Dendritic cell treated with granulocyte-macrophage colony-stimulating factor and Interleukin-4, amounts not matched to agents 40 ng/mL and 50 ng/mL, for 4 days (primary cell): ENCODE measurements at regions not wholly inside any gene's neighbourhood (a gene's known extent, or its start where the extent isn't known, plus 50 kb on each side); places are given as distances from the start of the nearest gene placed in this dataset.

Source experiments
- H3K27ac Mint-ChIP-seq: one replicate; pipeline ENCODE4 v1.8.0; 2022; ENCODE audit warnings: mild to moderate bottlenecking, mixed read lengths
- H3K27me3 Mint-ChIP-seq: one replicate; pipeline ENCODE4 v1.8.0; 2022; ENCODE audit warnings: mild to moderate bottlenecking, mixed read lengths
- H3K36me3 Mint-ChIP-seq: one replicate; pipeline ENCODE4 v1.8.0; 2022; ENCODE audit warnings: low read depth, mixed read lengths
- H3K4me1 Mint-ChIP-seq: one replicate; pipeline ENCODE4 v1.8.0; 2022; ENCODE audit warnings: low read depth, mixed read lengths
- H3K4me3 Mint-ChIP-seq: one replicate; pipeline ENCODE4 v1.8.0; 2022; ENCODE audit warnings: mild to moderate bottlenecking, moderate library complexity, mixed read lengths
- H3K9me3 Mint-ChIP-seq: one replicate; pipeline ENCODE4 v1.8.0; 2022; ENCODE audit warnings: mixed read lengths
- intact Hi-C: fragments of 100-400 bp; cut with micrococcal nuclease; formaldehyde crosslinking; loops from one replicate; pipeline ENCODE4 v1.15.0; 2022

- Mint-ChIP-seq H3K27ac (no peak overlapping the region), H3K4me1 (peaks cover 5% of the 10 kb centered on the region), H3K27me3 (no peaks in the 10 kb centered on the region), H3K4me3 (no peak overlapping the region), H3K9me3 (no peaks in the 10 kb centered on the region), H3K36me3 (no peaks in the 10 kb centered on the region)
- intact Hi-C loops = no loop called here
These were observed 211.3 kb downstream of the GPD2 start for GRCh38 chr2:156647377-156648010.

- H3K27ac Mint-ChIP-seq = no peak overlapping the region
- no peak overlapping the region for H3K4me3 Mint-ChIP-seq
- no peaks in the 10 kb centered on the region for H3K36me3 Mint-ChIP-seq
- intact Hi-C loops = no loop called here
- no peaks in the 10 kb centered on the region for H3K9me3 Mint-ChIP-seq
- peaks cover 6% of the 10 kb centered on the region for H3K4me1 Mint-ChIP-seq
- H3K27me3 Mint-ChIP-seq = no peaks in the 10 kb centered on the region
These were observed 212.3 kb downstream of the GPD2 start for GRCh38 chr2:156648522-156648921.

- Mint-ChIP-seq H3K36me3 (no peaks in the 10 kb centered on the region), H3K9me3 (no peaks in the 10 kb centered on the region), H3K27me3 (no peaks in the 10 kb centered on the region), H3K4me1 (peaks cover 6% of the 10 kb centered on the region), H3K4me3 (no peak overlapping the region), H3K27ac (no peak overlapping the region)
- intact Hi-C loops = no loop called here
These were observed 213.4 kb downstream of the GPD2 start for GRCh38 chr2:156649596-156649995.

- intact Hi-C loops = no loop called here
- no peaks in the 10 kb centered on the region for H3K36me3 Mint-ChIP-seq
- no peaks in the 10 kb centered on the region for H3K27me3 Mint-ChIP-seq
- peaks cover 8% of the 10 kb centered on the region for H3K4me1 Mint-ChIP-seq
- no peak overlapping the region for H3K27ac Mint-ChIP-seq
- no peaks in the 10 kb centered on the region for H3K9me3 Mint-ChIP-seq
- no peak overlapping the region for H3K4me3 Mint-ChIP-seq
These were observed 216.5 kb downstream of the GPD2 start for GRCh38 chr2:156652691-156653090.

- no peak overlapping the region for H3K27ac Mint-ChIP-seq
- no peaks in the 10 kb centered on the region for H3K9me3 Mint-ChIP-seq
- intact Hi-C loops = no loop called here
- H3K36me3 Mint-ChIP-seq = no peaks in the 10 kb centered on the region
- no peaks in the 10 kb centered on the region for H3K27me3 Mint-ChIP-seq
- H3K4me1 Mint-ChIP-seq = peaks cover 13% of the 10 kb centered on the region
- no peak overlapping the region for H3K4me3 Mint-ChIP-seq
These were observed 217.5 kb downstream of the GPD2 start for GRCh38 chr2:156653675-156654074.

- H3K36me3 Mint-ChIP-seq = no peaks in the 10 kb centered on the region
- peaks cover 8% of the 10 kb centered on the region for H3K4me1 Mint-ChIP-seq
- H3K4me3 Mint-ChIP-seq = no peak overlapping the region
- H3K27ac Mint-ChIP-seq = no peak overlapping the region
- H3K9me3 Mint-ChIP-seq = peaks cover 9% of the 10 kb centered on the region
- H3K27me3 Mint-ChIP-seq = no peaks in the 10 kb centered on the region
- intact Hi-C loops = no loop called here
These were observed 221.6 kb downstream of the GPD2 start for GRCh38 chr2:156657809-156658208.

GRCh38 chr2:156659694-156660093, 223.5 kb downstream of the GPD2 start:
- Mint-ChIP-seq H3K27me3 (no peaks in the 10 kb centered on the region), H3K4me3 (no peak overlapping the region), H3K9me3 (peaks cover 9% of the 10 kb centered on the region), H3K27ac (no peak overlapping the region), H3K36me3 (no peaks in the 10 kb centered on the region), H3K4me1 (peaks cover 8% of the 10 kb centered on the region)
- intact Hi-C loops = no loop called here

GRCh38 chr2:156663757-156664409, 227.7 kb downstream of the GPD2 start:
- Mint-ChIP-seq H3K4me3 (no peak overlapping the region), H3K4me1 (no peaks in the 10 kb centered on the region), H3K27ac (no peak overlapping the region), H3K36me3 (no peaks in the 10 kb centered on the region), H3K9me3 (peaks cover 19% of the 10 kb centered on the region), H3K27me3 (peaks cover 3% of the 10 kb centered on the region)
- intact Hi-C loops = no loop called here

- H3K4me3 Mint-ChIP-seq = no peak overlapping the region
- no peaks in the 10 kb centered on the region for H3K4me1 Mint-ChIP-seq
- no peak overlapping the region for H3K27ac Mint-ChIP-seq
- peaks cover 3% of the 10 kb centered on the region for H3K27me3 Mint-ChIP-seq
- no peaks in the 10 kb centered on the region for H3K36me3 Mint-ChIP-seq
- peaks cover 21% of the 10 kb centered on the region for H3K9me3 Mint-ChIP-seq
- intact Hi-C loops = no loop called here
These were observed 230.1 kb downstream of the GPD2 start for GRCh38 chr2:156666130-156666785.

GRCh38 chr2:156670104-156670503, 233.9 kb downstream of the GPD2 start:
- intact Hi-C loops = no loop called here
- Mint-ChIP-seq H3K36me3 (no peaks in the 10 kb centered on the region), H3K4me3 (no peak overlapping the region), H3K27ac (no peak overlapping the region), H3K27me3 (peaks cover 3% of the 10 kb centered on the region), H3K4me1 (no peaks in the 10 kb centered on the region), H3K9me3 (peaks cover 12% of the 10 kb centered on the region)

- no peak overlapping the region for H3K4me3 Mint-ChIP-seq
- peaks cover 12% of the 10 kb centered on the region for H3K9me3 Mint-ChIP-seq
- H3K27ac Mint-ChIP-seq = no peak overlapping the region
- no peaks in the 10 kb centered on the region for H3K36me3 Mint-ChIP-seq
- intact Hi-C loops = no loop called here
- H3K27me3 Mint-ChIP-seq = no peaks in the 10 kb centered on the region
- H3K4me1 Mint-ChIP-seq = no peaks in the 10 kb centered on the region
These were observed 235.7 kb downstream of the GPD2 start for GRCh38 chr2:156671706-156672361.

GRCh38 chr2:156672556-156673332, 236.6 kb downstream of the GPD2 start:
- H3K4me3 Mint-ChIP-seq = no peak overlapping the region
- intact Hi-C loops = no loop called here
- no peaks in the 10 kb centered on the region for H3K36me3 Mint-ChIP-seq
- H3K27ac Mint-ChIP-seq = no peak overlapping the region
- H3K4me1 Mint-ChIP-seq = no peaks in the 10 kb centered on the region
- H3K9me3 Mint-ChIP-seq = peaks cover 12% of the 10 kb centered on the region
- H3K27me3 Mint-ChIP-seq = no peaks in the 10 kb centered on the region

- H3K4me1 Mint-ChIP-seq = no peaks in the 10 kb centered on the region
- no peak overlapping the region for H3K4me3 Mint-ChIP-seq
- intact Hi-C loops = no loop called here
- H3K9me3 Mint-ChIP-seq = peaks cover 8% of the 10 kb centered on the region
- no peaks in the 10 kb centered on the region for H3K36me3 Mint-ChIP-seq
- no peak overlapping the region for H3K27ac Mint-ChIP-seq
- H3K27me3 Mint-ChIP-seq = no peaks in the 10 kb centered on the region
These were observed 237.1 kb downstream of the GPD2 start for GRCh38 chr2:156673333-156673615.

- Mint-ChIP-seq H3K4me1 (no peaks in the 10 kb centered on the region), H3K27me3 (no peaks in the 10 kb centered on the region), H3K9me3 (peaks cover under 1% of the 10 kb centered on the region), H3K36me3 (no peaks in the 10 kb centered on the region), H3K4me3 (no peak overlapping the region), H3K27ac (no peak overlapping the region)
- intact Hi-C loops = no loop called here
These were observed 237.8 kb downstream of the GPD2 start for GRCh38 chr2:156673981-156674380.
